Thyroid gland (tissue), 4 donors: ENCODE measurements at regions not wholly inside any gene's neighbourhood (a gene's known extent, or its start where the extent isn't known, plus 50 kb on each side); places are given as distances from the start of the nearest gene placed in this dataset.

Experiments used
- DNase-seq, 2 donors: peaks; one replicate each; pipeline ENCODE4 v3.0.0-alpha.2; 2019
- H3K27ac ChIP-seq, 3 donors: fragments of 200-600 bp; sonication (generic); 1 replicate in 2 of 3; 2 replicates in 1 of 3; pipeline ENCODE4 v1.5.1; 2016 to 2019; ENCODE audit warnings: mild to moderate bottlenecking in 1 of 3, moderate library complexity in 1 of 3
- H3K27me3 ChIP-seq: fragments of 200-600 bp; sonication (generic); one replicate; pipeline ENCODE4 v1.5.1; 2019
- H3K36me3 ChIP-seq, 2 donors: fragments of 200-600 bp; sonication (generic); one replicate each; pipeline ENCODE4 v1.5.1; 2016 to 2019
- H3K4me1 ChIP-seq, 2 donors: fragments of 200-600 bp; sonication (generic); one replicate each; pipeline ENCODE4 v1.5.1; 2017 to 2019
- H3K4me3 ChIP-seq, 3 donors: fragments of 200-600 bp; sonication (generic); replicated peaks in 1 of 3; 1 replicate in 2 of 3; 2 replicates in 1 of 3; pipeline ENCODE4 v1.5.1; 2016; ENCODE audit warnings: mild to moderate bottlenecking in 1 of 3
- H3K9me3 ChIP-seq: fragments of 200-600 bp; sonication (generic); one replicate; pipeline ENCODE4 v1.5.1; 2017
- CTCF ChIP-seq, 6 experiments: fragments of 200-600 bp in 3 of 6; fragments of 450-650 bp in 3 of 6; sonication (generic) in 3 of 6; IDR thresholded peaks; one replicate each; pipeline ENCODE4 v1.5.1; 2016 to 2019; ENCODE audit warnings: antibody characterized with exemption in 6 of 6, mild to moderate bottlenecking in 2 of 6, inconsistent platforms in 1 of 6, moderate library complexity in 1 of 6
- POLR2A ChIP-seq, 2 donors: fragments of 450-650 bp; IDR thresholded peaks; one replicate each; pipeline ENCODE4 v1.6.1; 2017; ENCODE audit warnings: antibody characterized with exemption in 2 of 2, mild to moderate bottlenecking in 2 of 2, moderate library complexity in 1 of 2
- WGBS, 2 donors: methylation state at CpG; one replicate each; pipeline ENCODE4 v1.1.5; 2017; 5-methylcytosine and 5-hydroxymethylcytosine counted together
- intact Hi-C: fragments of 100-400 bp; cut with DNase I; formaldehyde crosslinking; loops from one replicate; pipeline ENCODE4 v1.15.1; 2023

- no peak for DNase-seq
- intact Hi-C loops: no loop called here
- H3K27ac ChIP-seq: no peak overlapping the region
- no peaks in the 10 kb centered on the region for H3K36me3 ChIP-seq
- 89 to 93% methylated on average over 4 of the region's 4 CpGs for WGBS, 2 donors
- H3K9me3 ChIP-seq: no peaks in the 10 kb centered on the region
- peaks cover 4 to 13% of the 10 kb centered on the region in 2 donors for H3K4me1 ChIP-seq
- H3K4me3 ChIP-seq: no peak overlapping the region
- H3K27me3 ChIP-seq: no peaks in the 10 kb centered on the region
- TF ChIP-seq CTCF (IDR thresholded peaks at IDR 0.05): no peak
- no peak for TF ChIP-seq POLR2A (IDR thresholded peaks at IDR 0.05)
These were observed 162.2 kb upstream of the BMPER start for GRCh38 chr7:33742999-33743587.

- DNase-seq: no peak
- H3K4me3 ChIP-seq: no peak overlapping the region
- intact Hi-C loops: no loop called here
- H3K36me3 ChIP-seq: no peaks in the 10 kb centered on the region
- TF ChIP-seq POLR2A (IDR thresholded peaks at IDR 0.05) (no peak), CTCF (IDR thresholded peaks at IDR 0.05) (no peak)
- 42 to 57% methylated on average over 5 of the region's 5 CpGs for WGBS, 2 donors
- no peak overlapping the region for H3K27ac ChIP-seq
- no peaks in the 10 kb centered on the region for H3K27me3 ChIP-seq
- H3K4me1 ChIP-seq: peaks cover 4 to 13% of the 10 kb centered on the region in 2 donors
- H3K9me3 ChIP-seq: no peaks in the 10 kb centered on the region
These were observed 161.7 kb upstream of the BMPER start for GRCh38 chr7:33743594-33743993.

GRCh38 chr7:33744293-33745075 is 160.9 kb upstream of the BMPER start:
- Histone ChIP-seq H3K36me3 (no peaks in the 10 kb centered on the region), H3K27ac (no peak overlapping the region), H3K4me3 (no peak overlapping the region), H3K27me3 (no peaks in the 10 kb centered on the region), H3K9me3 (no peaks in the 10 kb centered on the region), H3K4me1 (peaks cover 4 to 13% of the 10 kb centered on the region in 2 donors)
- intact Hi-C loops: no loop called here
- DNase-seq: no peak
- TF ChIP-seq CTCF (IDR thresholded peaks at IDR 0.05): peak in 4 of 6 experiments; percentile 9 to 42 (median 36)
- no peak for TF ChIP-seq POLR2A (IDR thresholded peaks at IDR 0.05)
- WGBS, 2 donors: 93% methylated on average over 3 of the region's 3 CpGs

- Histone ChIP-seq H3K27me3 (no peaks in the 10 kb centered on the region), H3K4me3 (no peak overlapping the region), H3K9me3 (no peaks in the 10 kb centered on the region), H3K27ac (no peak overlapping the region), H3K36me3 (no peaks in the 10 kb centered on the region), H3K4me1 (peaks cover 4 to 13% of the 10 kb centered on the region in 2 donors)
- TF ChIP-seq POLR2A (IDR thresholded peaks at IDR 0.05): no peak
- no peak for TF ChIP-seq CTCF (IDR thresholded peaks at IDR 0.05)
- DNase-seq: no peak
- 79 to 84% methylated on average over 3 of the region's 3 CpGs for WGBS, 2 donors
- intact Hi-C loops: no loop called here
These were observed 159.4 kb upstream of the BMPER start for GRCh38 chr7:33745934-33746333.

GRCh38 chr7:33748793-33749192 is 156.5 kb upstream of the BMPER start:
- Histone ChIP-seq H3K27ac (no peak overlapping the region), H3K9me3 (no peaks in the 10 kb centered on the region), H3K4me3 (no peak overlapping the region), H3K36me3 (no peaks in the 10 kb centered on the region), H3K27me3 (no peaks in the 10 kb centered on the region), H3K4me1 (peaks cover 0 to 3% of the 10 kb centered on the region in 2 donors)
- WGBS, 2 donors: 66 to 79% methylated on average over 7 of the region's 7 CpGs
- TF ChIP-seq POLR2A (IDR thresholded peaks at IDR 0.05): no peak
- no peak for TF ChIP-seq CTCF (IDR thresholded peaks at IDR 0.05)
- no peak for DNase-seq
- intact Hi-C loops: no loop called here
